BLaER1 (cell line): ENCODE measurements at regions not wholly inside any gene's neighbourhood (a gene's known extent, or its start where the extent isn't known, plus 50 kb on each side); places are given as distances from the start of the nearest gene placed in this dataset.

Experiments
- H3K27ac ChIP-seq: shearing (Covaris generic); formaldehyde crosslinking; 2 replicates; pipeline ENCODE4 v1.8.1; 2022
- H3K27me3 ChIP-seq: shearing (Covaris generic); formaldehyde crosslinking; 2 replicates; pipeline ENCODE4 v1.8.1; 2022
- H3K36me3 ChIP-seq: shearing (Covaris generic); formaldehyde crosslinking; 2 replicates; pipeline ENCODE4 v1.8.1; 2022
- H3K4me1 ChIP-seq: shearing (Covaris generic); formaldehyde crosslinking; 2 replicates; pipeline ENCODE4 v1.8.1; 2022
- H3K4me2 ChIP-seq: shearing (Covaris generic); formaldehyde crosslinking; 2 replicates; pipeline ENCODE4 v1.8.1; 2022
- H3K4me3 ChIP-seq: shearing (Covaris generic); formaldehyde crosslinking; 2 replicates; pipeline ENCODE4 v1.8.1; 2022
- H3K9ac ChIP-seq: shearing (Covaris generic); formaldehyde crosslinking; 2 replicates; pipeline ENCODE4 v1.8.1; 2022
- H3K9me3 ChIP-seq: shearing (Covaris generic); formaldehyde crosslinking; 2 replicates; pipeline ENCODE4 v1.8.1; 2022
- H4K20me1 ChIP-seq: shearing (Covaris generic); formaldehyde crosslinking; 2 replicates; pipeline ENCODE4 v1.8.1; 2022
- Cebpa-rat ChIP-seq: shearing (Covaris generic); IDR thresholded peaks from 2 replicates; pipeline ENCODE4 v1.8.1; 2022

DNA sequence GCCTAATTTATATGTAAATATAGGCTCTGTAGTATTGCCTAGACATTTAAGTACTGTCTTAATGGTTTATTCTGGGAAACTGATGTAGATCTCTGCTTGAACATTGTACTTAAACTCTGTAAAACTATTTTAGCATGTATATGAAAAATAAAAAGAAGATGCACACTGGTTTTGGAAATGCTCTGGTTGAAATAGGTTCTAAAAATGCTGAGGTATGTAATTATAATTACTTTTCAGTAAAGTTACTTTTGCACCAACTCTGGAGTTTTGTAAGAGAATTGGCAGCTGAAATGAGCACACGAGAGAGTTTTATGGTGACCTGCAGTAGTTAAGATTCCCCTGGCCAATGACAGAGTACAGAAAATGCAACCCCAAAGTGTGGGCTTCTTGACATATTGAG is 353.9 kb downstream of the ATP23 start:
- Histone ChIP-seq H3K27me3 (no peaks in the 10 kb centered on the region), H3K9me3 (no peaks in the 10 kb centered on the region), H3K4me1 (no peaks in the 10 kb centered on the region), H3K27ac (no peak overlapping the region), H3K4me2 (no peak overlapping the region), H3K4me3 (no peak overlapping the region), H4K20me1 (no peaks in the 10 kb centered on the region), H3K36me3 (no peaks in the 10 kb centered on the region), H3K9ac (no peak overlapping the region)
- no peak for TF ChIP-seq Cebpa-rat

DNA sequence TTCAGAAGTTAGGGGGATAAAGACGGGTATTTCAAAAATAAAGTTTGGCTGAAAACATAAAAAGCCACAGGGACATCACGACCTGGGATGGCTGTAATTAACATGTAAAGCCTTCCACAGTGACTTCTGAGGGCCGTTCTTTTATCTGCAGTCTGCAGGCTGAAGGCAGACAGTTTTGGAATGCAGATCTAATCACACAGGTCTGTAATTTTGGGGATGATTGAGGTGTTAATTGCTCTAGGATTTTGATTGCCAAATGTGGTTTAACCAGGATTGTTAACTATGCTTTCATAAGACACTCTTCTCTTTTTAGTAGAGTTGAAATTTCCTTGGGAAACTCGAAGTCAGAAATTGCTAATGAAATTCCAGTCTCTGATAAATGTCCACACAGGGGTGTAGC is 355.5 kb downstream of the ATP23 start:
- H3K4me1 ChIP-seq = no peaks in the 10 kb centered on the region
- H3K27ac ChIP-seq = no peak overlapping the region
- H3K4me2 ChIP-seq = no peak overlapping the region
- H3K4me3 ChIP-seq = no peak overlapping the region
- H3K9me3 ChIP-seq = no peaks in the 10 kb centered on the region
- H4K20me1 ChIP-seq = no peaks in the 10 kb centered on the region
- no peak for TF ChIP-seq Cebpa-rat
- H3K36me3 ChIP-seq = no peaks in the 10 kb centered on the region
- no peak overlapping the region for H3K9ac ChIP-seq
- H3K27me3 ChIP-seq = no peaks in the 10 kb centered on the region

DNA sequence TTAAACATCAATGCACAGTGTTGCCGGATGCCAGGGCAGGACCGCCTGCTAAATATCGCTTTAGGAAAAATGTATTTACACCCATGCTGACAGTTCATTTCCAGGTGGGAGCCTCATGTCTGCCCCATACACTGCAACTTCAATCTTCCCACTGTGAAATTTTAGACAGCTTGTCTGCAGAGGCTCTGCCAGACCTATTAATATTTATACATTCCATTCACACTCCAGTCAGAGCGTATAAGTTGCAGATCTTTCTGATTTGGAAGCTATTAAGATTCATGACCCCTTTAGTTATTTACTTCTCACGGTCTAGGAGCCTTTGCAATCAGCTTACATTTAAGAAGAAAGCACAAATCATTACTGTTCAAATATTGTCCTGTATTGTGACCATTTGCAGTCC is 357.4 kb downstream of the ATP23 start:
- H3K27me3 ChIP-seq = no peaks in the 10 kb centered on the region

DNA sequence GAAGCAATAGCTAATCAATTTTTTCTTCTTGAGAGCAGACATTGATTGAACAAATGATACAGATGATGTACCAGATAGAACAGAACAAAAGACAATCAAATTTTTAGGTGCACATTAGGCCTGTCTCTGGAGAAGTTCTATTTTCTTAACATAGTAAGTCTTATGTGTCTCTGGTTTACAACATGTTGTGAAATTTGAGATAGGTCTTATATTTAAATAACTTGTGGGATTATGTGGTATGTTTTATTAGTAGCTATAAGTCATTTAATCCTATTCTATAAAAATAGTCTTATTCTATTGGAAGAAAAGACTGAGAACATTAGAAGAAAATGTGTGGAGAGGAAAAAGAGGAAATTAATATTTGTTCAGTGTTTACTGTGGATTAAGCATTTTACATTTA is 358.0 kb downstream of the ATP23 start:
- Histone ChIP-seq H3K9me3 (no peaks in the 10 kb centered on the region), H3K27me3 (no peaks in the 10 kb centered on the region), H3K9ac (no peak overlapping the region), H3K27ac (no peak overlapping the region), H3K4me1 (peaks cover 5% of the 10 kb centered on the region; the same call in 1 of the 2 replicates), H3K36me3 (no peaks in the 10 kb centered on the region), H4K20me1 (no peaks in the 10 kb centered on the region), H3K4me2 (no peak overlapping the region), H3K4me3 (no peak overlapping the region)
- no peak for TF ChIP-seq Cebpa-rat

More for the DNA sequence above, 357.4 kb downstream of the ATP23 start:
- Histone ChIP-seq H3K36me3 (no peaks in the 10 kb centered on the region), H3K4me1 (peaks cover 5% of the 10 kb centered on the region; the same call in 1 of the 2 replicates), H3K4me3 (no peak overlapping the region), H3K27ac (no peak overlapping the region), H3K4me2 (no peak overlapping the region), H4K20me1 (no peaks in the 10 kb centered on the region), H3K9ac (no peak overlapping the region), H3K9me3 (no peaks in the 10 kb centered on the region)
- TF ChIP-seq Cebpa-rat = no peak

DNA sequence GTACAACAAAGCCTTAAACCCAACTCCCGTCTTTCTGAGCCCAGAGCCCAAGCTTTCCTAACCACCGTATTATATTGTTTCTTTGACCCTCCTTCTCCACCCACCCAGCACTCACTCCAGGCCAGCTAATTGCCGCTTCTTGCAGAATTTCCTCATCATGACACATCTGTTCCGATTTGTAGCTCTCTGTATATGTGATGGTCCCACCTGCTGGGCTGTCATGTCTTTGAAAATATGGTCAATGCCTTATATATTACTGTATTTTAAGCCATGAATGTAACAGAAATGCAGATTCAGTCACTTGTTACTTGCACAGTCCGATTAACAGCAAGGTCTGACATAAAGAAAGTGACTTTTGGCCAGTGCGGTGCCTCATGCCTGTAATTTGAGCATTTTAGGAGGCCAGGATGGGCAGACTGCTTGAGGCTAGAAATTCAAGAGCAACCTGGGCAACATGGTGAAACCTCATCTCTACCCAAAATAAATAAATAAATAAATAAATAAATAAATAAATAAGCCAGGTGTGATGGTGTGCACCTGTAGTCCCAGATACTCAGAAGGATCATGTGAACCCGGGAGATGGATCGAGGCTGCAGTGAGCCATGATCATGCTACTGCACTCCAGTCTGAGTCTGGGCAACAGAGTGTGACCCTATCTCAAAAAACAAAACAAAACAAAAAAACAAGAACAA is 359.8 kb downstream of the ATP23 start:
- no peak for TF ChIP-seq Cebpa-rat
- H3K27me3 ChIP-seq = no peaks in the 10 kb centered on the region
- no peaks in the 10 kb centered on the region for H3K36me3 ChIP-seq
- no peaks in the 10 kb centered on the region for H3K9me3 ChIP-seq
- no peaks in the 10 kb centered on the region for H4K20me1 ChIP-seq
- no peak overlapping the region for H3K4me3 ChIP-seq
- H3K27ac ChIP-seq = no peak overlapping the region
- H3K9ac ChIP-seq = no peak overlapping the region
- H3K4me2 ChIP-seq = no peak overlapping the region
- peaks cover 5% of the 10 kb centered on the region; the same call in 1 of the 2 replicates for H3K4me1 ChIP-seq

DNA sequence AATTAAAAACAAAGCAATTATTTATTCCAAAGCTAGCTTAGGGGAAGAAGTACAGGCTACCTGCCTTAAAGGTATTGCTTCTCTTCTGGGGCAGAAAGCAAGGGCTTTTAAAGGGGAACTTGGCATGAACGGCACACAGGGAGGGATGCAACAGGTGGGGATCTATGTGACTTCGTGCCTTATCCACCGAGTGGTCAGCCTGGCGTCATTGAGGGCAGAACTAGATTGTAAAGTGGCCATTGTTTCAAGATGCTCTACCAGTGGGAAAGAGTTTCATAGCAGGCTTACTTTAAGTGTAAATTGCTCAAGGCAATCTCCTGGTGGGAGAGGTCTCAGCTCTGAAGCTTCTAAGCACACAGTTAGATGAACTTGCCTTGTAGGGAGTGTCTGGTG is 360.4 kb downstream of the ATP23 start:
- H3K9ac ChIP-seq = no peak overlapping the region
- H3K4me3 ChIP-seq = no peak overlapping the region
- no peaks in the 10 kb centered on the region for H3K36me3 ChIP-seq
- H3K9me3 ChIP-seq = peaks cover 2% of the 10 kb centered on the region
- peaks cover 5% of the 10 kb centered on the region; the same call in 1 of the 2 replicates for H3K4me1 ChIP-seq
- no peaks in the 10 kb centered on the region for H4K20me1 ChIP-seq
- no peaks in the 10 kb centered on the region for H3K27me3 ChIP-seq
- no peak overlapping the region for H3K4me2 ChIP-seq
- no peak overlapping the region for H3K27ac ChIP-seq
- no peak for TF ChIP-seq Cebpa-rat

DNA sequence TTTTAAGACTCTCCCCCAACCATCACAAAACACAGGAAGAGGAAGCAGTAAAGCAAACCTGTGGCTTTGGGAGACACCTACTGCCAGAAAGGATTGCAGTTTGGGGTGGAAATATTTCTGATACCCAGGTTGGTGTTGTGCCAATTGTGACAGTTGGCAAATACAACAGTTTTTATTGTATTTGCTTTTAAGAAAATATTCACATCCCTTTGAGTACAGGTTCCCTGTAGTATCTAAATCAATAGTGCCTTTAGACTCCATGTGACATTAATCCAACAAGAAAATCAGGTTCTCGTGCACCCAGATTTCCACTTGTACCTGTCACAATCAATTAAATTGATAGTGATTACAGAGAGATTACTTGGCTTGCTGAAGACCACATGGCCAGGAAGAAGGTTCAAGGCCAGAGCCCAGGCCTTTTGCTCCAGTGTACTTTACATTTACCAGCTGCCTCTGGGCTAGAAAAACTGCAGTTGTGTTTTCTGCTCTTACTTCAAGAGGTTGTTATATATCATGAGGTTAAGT is 361.2 kb downstream of the ATP23 start:
- H3K4me1 ChIP-seq = peaks cover 5% of the 10 kb centered on the region; the same call in 1 of the 2 replicates
- no peak overlapping the region for H3K27ac ChIP-seq
- no peak overlapping the region for H3K9ac ChIP-seq
- no peak for TF ChIP-seq Cebpa-rat
- H3K4me3 ChIP-seq = no peak overlapping the region
- H3K4me2 ChIP-seq = no peak overlapping the region
- H3K36me3 ChIP-seq = no peaks in the 10 kb centered on the region
- H4K20me1 ChIP-seq = no peaks in the 10 kb centered on the region
- no peaks in the 10 kb centered on the region for H3K27me3 ChIP-seq
- H3K9me3 ChIP-seq = peaks cover 11% of the 10 kb centered on the region

DNA sequence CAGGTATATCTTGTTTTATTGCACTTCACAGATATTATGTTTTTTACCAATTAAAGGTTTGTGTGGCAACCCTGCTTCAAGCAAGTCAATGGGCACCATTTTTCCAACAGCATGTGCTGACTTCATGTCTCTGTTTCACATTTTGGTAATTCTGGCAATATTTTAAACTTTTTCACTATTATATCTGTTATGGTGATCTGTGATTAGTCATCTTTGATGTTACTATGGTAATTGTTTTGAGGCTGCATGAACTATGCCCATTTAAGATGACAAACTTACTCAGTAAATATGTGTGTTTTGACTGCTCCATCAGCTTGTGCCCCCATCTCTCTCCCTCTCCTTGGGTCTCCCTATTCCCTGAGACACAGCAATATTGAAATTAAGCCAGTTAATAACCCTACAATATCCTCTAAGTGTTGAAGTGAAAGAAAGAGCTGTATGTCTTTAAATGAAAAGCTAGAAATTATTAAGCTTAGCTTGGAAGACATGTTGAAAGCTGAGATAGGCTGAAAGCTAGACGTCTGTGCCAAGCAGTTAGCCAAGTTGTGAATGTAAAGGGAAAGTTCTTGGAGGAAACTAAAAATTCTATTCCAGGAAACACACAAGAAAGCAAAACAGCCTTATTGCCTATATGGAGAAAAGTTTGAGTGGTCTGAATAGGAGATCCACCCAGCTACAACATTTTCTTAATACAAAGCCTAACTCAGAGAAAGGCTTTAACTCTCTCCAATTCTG is 365.1 kb downstream of the ATP23 start:
- H3K4me2 ChIP-seq = no peak overlapping the region
- TF ChIP-seq Cebpa-rat = no peak
- H3K4me3 ChIP-seq = no peak overlapping the region
- H3K27ac ChIP-seq = no peak overlapping the region
- H3K9ac ChIP-seq = no peak overlapping the region
- H3K27me3 ChIP-seq = no peaks in the 10 kb centered on the region
- no peaks in the 10 kb centered on the region for H4K20me1 ChIP-seq
- H3K36me3 ChIP-seq = no peaks in the 10 kb centered on the region
- peaks cover 19% of the 10 kb centered on the region for H3K4me1 ChIP-seq
- H3K9me3 ChIP-seq = peaks cover 13% of the 10 kb centered on the region

DNA sequence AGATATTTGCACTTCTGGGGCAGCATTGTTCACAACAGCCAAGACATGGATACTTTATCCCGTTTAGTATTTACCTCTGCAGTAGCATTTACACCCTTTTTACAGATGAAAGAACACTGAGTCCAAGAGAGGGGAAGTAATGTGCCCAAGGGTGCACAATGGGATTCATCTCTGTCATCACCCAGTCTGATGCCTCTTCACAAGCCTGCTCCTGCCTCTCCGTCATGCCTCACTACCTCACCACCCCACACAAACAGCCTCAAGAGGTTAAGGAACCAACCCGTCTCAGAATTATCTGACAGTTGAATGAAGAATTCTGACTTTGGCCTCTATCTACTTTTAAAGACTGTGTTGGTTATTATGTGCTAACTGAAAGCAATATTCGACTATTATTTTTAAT is 368.4 kb downstream of the ATP23 start:
- peak overlapping the region; percentile 39; the same call in 1 of the 2 replicates for H3K4me2 ChIP-seq
- no peak overlapping the region for H3K9ac ChIP-seq
- no peaks in the 10 kb centered on the region for H4K20me1 ChIP-seq
- no peak overlapping the region for H3K4me3 ChIP-seq
- TF ChIP-seq Cebpa-rat = no peak
- H3K36me3 ChIP-seq = no peaks in the 10 kb centered on the region
- peaks cover 14% of the 10 kb centered on the region for H3K4me1 ChIP-seq
- H3K27me3 ChIP-seq = no peaks in the 10 kb centered on the region
- H3K9me3 ChIP-seq = peaks cover 13% of the 10 kb centered on the region
- 0 out of 2 replicates have a peak overlapping the region, but pooled peaks have one; percentile 8 for H3K27ac ChIP-seq

DNA sequence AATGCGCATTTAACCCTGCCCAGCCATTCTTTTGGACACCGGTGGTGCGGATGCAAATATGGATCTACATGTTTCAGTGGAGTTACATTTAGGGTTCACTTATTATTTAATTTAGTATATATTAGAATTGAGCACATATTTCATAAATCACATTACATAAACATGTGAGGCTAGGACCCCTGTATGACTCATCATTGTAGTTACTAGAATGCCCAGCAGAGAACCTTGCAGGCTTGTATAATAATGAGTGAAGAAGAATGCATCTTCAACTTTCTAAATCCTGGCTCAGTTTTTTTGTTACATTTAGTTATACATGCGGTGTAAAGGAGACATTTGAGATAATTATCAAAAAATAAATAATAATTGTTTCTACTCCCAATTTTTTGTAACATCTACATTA is 369.0 kb downstream of the ATP23 start:
- H3K27ac ChIP-seq = no peak overlapping the region
- no peaks in the 10 kb centered on the region for H3K36me3 ChIP-seq
- H3K4me2 ChIP-seq = peak overlapping the region; percentile 39; the same call in 1 of the 2 replicates
- no peak overlapping the region for H3K9ac ChIP-seq
- H3K4me1 ChIP-seq = peaks cover 14% of the 10 kb centered on the region
- no peak for TF ChIP-seq Cebpa-rat
- H3K4me3 ChIP-seq = no peak overlapping the region
- peaks cover 13% of the 10 kb centered on the region for H3K9me3 ChIP-seq
- no peaks in the 10 kb centered on the region for H3K27me3 ChIP-seq
- H4K20me1 ChIP-seq = no peaks in the 10 kb centered on the region
